ENCODE measurements at regions not wholly inside any gene's neighbourhood (a gene's known extent, or its start where the extent isn't known, plus 50 kb on each side); places are given as distances from the start of the nearest gene placed in this dataset.

DNA sequence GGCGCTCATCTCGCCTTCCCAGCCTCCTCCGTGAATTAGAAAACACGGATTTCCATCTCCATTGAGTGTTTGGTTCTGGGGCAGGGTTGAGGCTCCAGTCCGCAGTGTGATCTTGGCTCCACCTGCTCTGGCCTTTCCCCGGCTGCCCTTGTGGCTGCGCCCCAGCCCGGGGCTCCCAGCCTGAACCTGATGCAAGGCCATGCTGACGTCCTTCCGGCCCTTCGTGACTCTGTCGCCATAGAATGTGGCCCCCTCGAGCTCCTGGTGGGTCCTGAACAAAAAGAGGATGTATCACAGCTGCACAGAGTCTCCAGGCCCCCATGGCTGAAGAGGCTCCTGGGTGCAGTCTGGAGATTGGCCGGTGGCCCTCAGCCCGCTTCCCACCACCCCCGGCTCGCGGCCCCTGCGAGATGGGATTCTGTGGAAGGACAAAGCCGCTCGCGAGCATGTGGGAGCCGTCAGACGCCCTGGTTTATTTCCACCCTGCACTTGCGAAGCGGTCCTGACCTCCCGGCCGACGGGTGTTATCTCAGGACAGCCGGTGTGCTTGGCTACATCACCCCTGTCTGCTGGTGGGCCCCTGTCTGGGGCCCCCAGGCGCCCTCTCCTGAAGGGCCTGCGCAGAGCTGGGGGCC lies 1214.0 kb downstream of the BRD1 start:
- Histone ChIP-seq H3K4me1 (peaks cover 0 to 14% (median 6%) of the 10 kb centered on the region in 4 donors), H3K27ac (no peak overlapping the region), H3K9me3 (no peaks in the 10 kb centered on the region), H3K4me3 (no peak overlapping the region), H3K36me3 (no peaks in the 10 kb centered on the region), H3K27me3 (no peaks in the 10 kb centered on the region)
- intact Hi-C loops (cut with DNase I): no loop called here
- no peak for DNase-seq
- TF ChIP-seq POLR2AphosphoS5 (IDR thresholded peaks at IDR 0.05) (no peak), POLR2A (IDR thresholded peaks at IDR 0.05) (no peak), EP300 (IDR thresholded peaks at IDR 0.05) (no peak)
- TF ChIP-seq, protein P1, sequence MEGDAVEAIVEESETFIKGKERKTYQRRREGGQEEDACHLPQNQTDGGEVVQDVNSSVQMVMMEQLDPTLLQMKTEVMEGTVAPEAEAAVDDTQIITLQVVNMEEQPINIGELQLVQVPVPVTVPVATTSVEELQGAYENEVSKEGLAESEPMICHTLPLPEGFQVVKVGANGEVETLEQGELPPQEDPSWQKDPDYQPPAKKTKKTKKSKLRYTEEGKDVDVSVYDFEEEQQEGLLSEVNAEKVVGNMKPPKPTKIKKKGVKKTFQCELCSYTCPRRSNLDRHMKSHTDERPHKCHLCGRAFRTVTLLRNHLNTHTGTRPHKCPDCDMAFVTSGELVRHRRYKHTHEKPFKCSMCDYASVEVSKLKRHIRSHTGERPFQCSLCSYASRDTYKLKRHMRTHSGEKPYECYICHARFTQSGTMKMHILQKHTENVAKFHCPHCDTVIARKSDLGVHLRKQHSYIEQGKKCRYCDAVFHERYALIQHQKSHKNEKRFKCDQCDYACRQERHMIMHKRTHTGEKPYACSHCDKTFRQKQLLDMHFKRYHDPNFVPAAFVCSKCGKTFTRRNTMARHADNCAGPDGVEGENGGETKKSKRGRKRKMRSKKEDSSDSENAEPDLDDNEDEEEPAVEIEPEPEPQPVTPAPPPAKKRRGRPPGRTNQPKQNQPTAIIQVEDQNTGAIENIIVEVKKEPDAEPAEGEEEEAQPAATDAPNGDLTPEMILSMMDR (IDR thresholded peaks at IDR 0.05): no peak
- WGBS, 2 donors: 85 to 87% methylated on average over 32 of the region's 32 CpGs

DNA sequence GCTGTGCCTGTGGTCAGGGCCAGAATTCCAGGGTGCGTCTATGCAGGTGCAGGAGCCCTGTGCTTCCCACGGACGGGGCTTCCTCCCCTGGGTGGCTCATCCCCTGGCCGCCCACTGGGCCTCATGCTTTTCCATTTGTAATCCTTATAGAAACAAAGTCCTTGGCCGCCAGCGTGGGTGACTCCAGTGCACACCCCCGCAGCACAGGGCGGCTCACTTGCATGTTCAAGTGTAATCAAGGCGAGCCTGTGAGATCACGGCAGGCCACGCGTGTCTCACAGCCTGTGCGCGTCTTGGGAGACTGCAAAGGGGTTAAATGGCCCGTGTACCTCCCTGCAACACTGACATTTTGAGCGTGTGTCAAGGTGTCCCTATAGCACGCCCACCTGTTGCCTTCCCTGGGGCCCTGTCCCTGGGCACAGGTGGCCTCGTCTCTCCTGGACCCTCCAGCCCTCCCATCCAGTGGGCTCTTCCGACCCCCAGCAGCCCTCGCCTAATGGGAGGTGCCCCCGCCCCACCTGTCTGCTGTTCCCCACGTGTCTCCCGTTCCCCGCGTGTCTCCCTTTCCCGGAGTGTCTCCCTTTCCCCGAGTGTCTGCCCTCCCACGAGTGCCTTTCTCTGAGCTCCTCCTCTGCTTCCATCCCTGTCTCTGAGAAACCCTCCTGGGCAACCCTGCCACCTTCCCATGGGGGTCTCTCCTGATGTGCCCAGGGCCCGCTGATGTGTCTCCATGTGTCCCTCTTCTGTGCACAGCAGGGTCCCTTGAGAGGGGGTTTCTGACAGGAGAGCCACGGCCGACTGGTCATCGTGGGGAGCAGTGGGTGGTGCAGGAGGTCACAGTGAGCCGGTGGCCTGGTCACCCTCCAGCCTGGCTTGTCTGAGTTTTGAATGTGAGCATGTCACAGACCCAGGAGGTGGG lies 1215.3 kb downstream of the BRD1 start:
- no peak overlapping the region for H3K4me3 ChIP-seq
- no peaks in the 10 kb centered on the region for H3K27me3 ChIP-seq
- intact Hi-C loops (cut with DNase I): no loop called here
- H3K4me1 ChIP-seq: peaks cover 0 to 11% (median 6%) of the 10 kb centered on the region in 4 donors
- H3K36me3 ChIP-seq: no peaks in the 10 kb centered on the region
- TF ChIP-seq POLR2AphosphoS5 (IDR thresholded peaks at IDR 0.05): no peak
- TF ChIP-seq, protein P1 (IDR thresholded peaks at IDR 0.05): no peak
- TF ChIP-seq EP300 (IDR thresholded peaks at IDR 0.05): no peak
- no peak for TF ChIP-seq POLR2A (IDR thresholded peaks at IDR 0.05)
- no peak overlapping the region for H3K27ac ChIP-seq
- WGBS, 2 donors: 79 to 85% methylated on average over 33 of the region's 33 CpGs
- no peaks in the 10 kb centered on the region for H3K9me3 ChIP-seq
- DNase-seq: no peak

DNA sequence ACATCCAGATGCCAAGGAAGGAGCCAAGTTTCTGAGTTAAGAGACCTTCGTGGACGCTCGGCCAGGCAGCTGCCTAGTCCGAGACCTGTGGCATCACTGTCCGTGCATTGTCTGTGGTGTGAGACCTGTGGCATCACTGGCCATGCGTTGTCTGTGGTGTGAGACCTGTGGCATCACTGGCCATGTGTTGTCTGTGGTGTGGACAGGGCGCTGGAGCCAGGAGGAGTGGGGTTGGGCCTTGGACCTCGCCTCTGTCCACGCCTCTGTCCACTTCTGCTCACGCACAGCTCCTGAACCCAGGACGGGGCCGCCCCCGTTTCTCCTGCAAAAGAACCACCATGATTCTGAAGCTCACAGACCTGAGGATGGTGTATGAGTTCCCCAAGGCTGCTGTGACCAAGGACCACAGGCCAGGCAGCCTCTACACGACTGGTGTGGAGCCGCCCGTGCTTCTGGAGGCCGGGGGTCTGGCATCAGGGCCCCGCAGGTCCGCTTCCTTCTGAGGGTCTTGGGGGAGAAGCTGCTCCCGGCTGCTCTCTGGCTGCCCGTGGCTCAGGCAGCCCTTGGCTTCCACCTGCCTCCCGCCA lies 1218.3 kb downstream of the BRD1 start:
- TF ChIP-seq POLR2AphosphoS5 (IDR thresholded peaks at IDR 0.05) (no peak), POLR2A (IDR thresholded peaks at IDR 0.05) (no peak), EP300 (IDR thresholded peaks at IDR 0.05) (no peak)
- TF ChIP-seq, protein P1 (IDR thresholded peaks at IDR 0.05): no peak
- intact Hi-C loops (cut with DNase I): no loop called here
- H3K4me3 ChIP-seq: no peak overlapping the region
- WGBS, 2 donors: 86 to 92% methylated on average over 22 of the region's 22 CpGs
- no peak overlapping the region for H3K27ac ChIP-seq
- peaks cover 0 to 11% (median 5%) of the 10 kb centered on the region in 4 donors for H3K4me1 ChIP-seq
- no peaks in the 10 kb centered on the region for H3K9me3 ChIP-seq
- no peaks in the 10 kb centered on the region for H3K36me3 ChIP-seq
- no peaks in the 10 kb centered on the region for H3K27me3 ChIP-seq
- DNase-seq: no peak

DNA sequence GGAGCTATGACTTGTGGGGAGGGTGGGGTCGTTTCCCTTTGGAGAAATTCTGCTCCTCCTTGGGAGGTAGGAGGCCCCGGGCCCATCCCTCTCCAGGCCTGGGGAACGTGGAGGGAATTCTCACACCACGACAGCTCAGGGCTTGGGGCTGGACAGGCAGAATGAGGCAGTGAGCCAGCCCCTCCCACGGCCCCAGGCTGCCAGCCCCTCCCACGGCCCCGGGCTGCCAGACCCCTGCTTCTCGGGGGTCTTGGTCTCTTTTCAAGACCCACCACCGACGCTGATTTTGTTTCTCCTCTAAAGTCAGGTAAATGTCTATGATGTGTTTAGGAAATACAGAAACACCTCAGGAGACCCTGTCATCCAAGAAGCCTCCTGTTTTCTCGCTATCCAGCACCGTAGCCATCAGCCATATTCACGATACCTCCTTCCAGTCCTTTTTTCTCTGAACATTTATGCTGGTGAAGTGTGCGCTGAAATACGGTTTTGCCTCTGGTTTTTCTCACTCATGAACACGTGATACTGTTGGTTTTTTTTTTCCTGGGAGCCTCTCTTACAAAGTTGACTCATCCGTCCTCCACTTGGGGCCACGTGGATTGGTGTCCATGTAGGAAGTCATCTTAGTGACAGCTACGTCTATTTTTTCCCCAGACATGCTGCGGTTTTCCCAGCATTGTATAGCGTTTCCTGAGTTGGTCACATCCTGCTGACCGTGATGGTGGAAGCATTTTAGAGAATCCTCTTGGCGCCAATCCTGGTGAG lies 1219.6 kb downstream of the BRD1 start:
- Histone ChIP-seq H3K27ac (peak overlapping the region in 1 of 4 donors; percentile 63), H3K27me3 (no peaks in the 10 kb centered on the region), H3K4me3 (no peak overlapping the region), H3K36me3 (no peaks in the 10 kb centered on the region), H3K4me1 (peaks cover 0 to 11% (median 5%) of the 10 kb centered on the region in 4 donors), H3K9me3 (no peaks in the 10 kb centered on the region)
- TF ChIP-seq POLR2A (IDR thresholded peaks at IDR 0.05) (no peak), EP300 (IDR thresholded peaks at IDR 0.05) (peak in 1 of 4 donors; percentile 13), POLR2AphosphoS5 (IDR thresholded peaks at IDR 0.05) (peak; percentile 25 to 76 (median 56))
- TF ChIP-seq, protein P1 (IDR thresholded peaks at IDR 0.05): no peak
- intact Hi-C loops (cut with DNase I): no loop called here
- 68 to 72% methylated on average over 23 of the region's 23 CpGs for WGBS, 2 donors
- no peak for DNase-seq
